ENCODE measurements at regions not wholly inside any gene's neighbourhood (a gene's known extent, or its start where the extent isn't known, plus 50 kb on each side); places are given as distances from the start of the nearest gene placed in this dataset.

- no peak for TF ChIP-seq ZFX (IDR thresholded peaks at IDR 0.05; ENCODE audit: borderline replicate concordance)
- TF ChIP-seq CTCF (IDR thresholded peaks at IDR 0.05): no peak
- H3K27ac ChIP-seq: no peak overlapping the region
These were observed 543.0 kb downstream of the TNS1 start for GRCh38 chr2:217459680-217460405.

GRCh38 chr2:217459016-217459415, 543.8 kb downstream of the TNS1 start:
- no peak overlapping the region for H3K27ac ChIP-seq
- no peak for TF ChIP-seq CTCF (IDR thresholded peaks at IDR 0.05)
- TF ChIP-seq ZFX (IDR thresholded peaks at IDR 0.05; ENCODE audit: borderline replicate concordance): no peak

GRCh38 chr2:217456016-217456415, 546.8 kb downstream of the TNS1 start:
- H3K27ac ChIP-seq: no peak overlapping the region
- no peak for TF ChIP-seq CTCF (IDR thresholded peaks at IDR 0.05)
- TF ChIP-seq ZFX (IDR thresholded peaks at IDR 0.05; ENCODE audit: borderline replicate concordance): no peak

GRCh38 chr2:217452928-217453327, 549.9 kb downstream of the TNS1 start:
- TF ChIP-seq CTCF (IDR thresholded peaks at IDR 0.05) (no peak), ZFX (IDR thresholded peaks at IDR 0.05; ENCODE audit: borderline replicate concordance) (no peak)
- no peak overlapping the region for H3K27ac ChIP-seq

GRCh38 chr2:217451666-217452065, 551.1 kb downstream of the TNS1 start:
- no peak for TF ChIP-seq CTCF (IDR thresholded peaks at IDR 0.05)
- no peak for TF ChIP-seq ZFX (IDR thresholded peaks at IDR 0.05; ENCODE audit: borderline replicate concordance)

GRCh38 chr2:217449444-217449843, 553.4 kb downstream of the TNS1 start:
- H3K27ac ChIP-seq: no peak overlapping the region
- TF ChIP-seq CTCF (IDR thresholded peaks at IDR 0.05) (no peak), ZFX (IDR thresholded peaks at IDR 0.05; ENCODE audit: borderline replicate concordance) (no peak)

More at GRCh38 chr2:217451666-217452065, 551.1 kb downstream of the TNS1 start:
- H3K27ac ChIP-seq: no peak overlapping the region

GRCh38 chr2:217448860-217449259, 553.9 kb downstream of the TNS1 start:
- no peak overlapping the region for H3K27ac ChIP-seq
- TF ChIP-seq CTCF (IDR thresholded peaks at IDR 0.05) (no peak), ZFX (IDR thresholded peaks at IDR 0.05; ENCODE audit: borderline replicate concordance) (no peak)
